HEK293 (cell line): ENCODE measurements at regions not wholly inside any gene's neighbourhood (a gene's known extent, or its start where the extent isn't known, plus 50 kb on each side); places are given as distances from the start of the nearest gene placed in this dataset.

Source experiments
- CTCF ChIA-PET: fragments of 350-600 bp; formaldehyde crosslinking; extraction: SDS; loops from one replicate; lab custom pipeline; 2021; ENCODE audit warnings: antibody characterized with exemption; lab: Yijun Ruan, JAX
- POLR2A ChIA-PET: fragments of 300-600 bp; formaldehyde crosslinking; extraction: SDS; loops from one replicate; lab custom pipeline; 2020; ENCODE audit warnings: antibody characterized with exemption, inconsistent platforms; lab: Yijun Ruan, JAX
- H3K27ac ChIP-seq: fragments of 200-500 bp; sonication (Bioruptor generic); 2 replicates; pipeline ENCODE4 v1.5.1; 2014; ENCODE audit warnings: low read depth, low read length, control low read depth, inconsistent platforms; ENCODE audit errors: extremely low read depth
- H3K36me3 ChIP-seq, 2 experiments: fragments of 200-500 bp in 1 of 2; sonication (Bioruptor generic) in 1 of 2; 1 replicate in 1 of 2; 2 replicates in 1 of 2; pipeline ENCODE4 v1.5.1; 2014 to 2017; ENCODE audit warnings: inconsistent platforms in 2 of 2, low read length in 2 of 2; ENCODE audit not compliant: control insufficient read depth in 2 of 2, insufficient read depth in 1 of 2
- H3K4me1 ChIP-seq: fragments of 200-500 bp; sonication (Bioruptor generic); 2 replicates; pipeline ENCODE4 v1.5.1; 2014; ENCODE audit warnings: mild to moderate bottlenecking, low read length, inconsistent platforms; ENCODE audit not compliant: control insufficient read depth, insufficient read depth
- H3K4me3 ChIP-seq: 2 replicates; pipeline ENCODE4 v1.5.1; 2011; ENCODE audit warnings: low read depth, mild to moderate bottlenecking, control low read depth, low read length, moderate library complexity
- H3K9me3 ChIP-seq: fragments of 200-500 bp; sonication (Bioruptor generic); 2 replicates; pipeline ENCODE4 v1.5.1; 2014; ENCODE audit warnings: low read depth, low read length, inconsistent platforms; ENCODE audit not compliant: control insufficient read depth, insufficient read depth
- CTCF ChIP-seq: fragments of 450-650 bp; formaldehyde crosslinking; IDR thresholded peaks from 2 replicates; pipeline ENCODE4 v1.5.1; 2016; ENCODE audit warnings: missing biosample characterization, missing genetic modification characterization
- IKZF3 ChIP-seq: fragments of 450-650 bp; IDR thresholded peaks from 2 replicates; pipeline ENCODE4 v1.5.0; 2018; ENCODE audit warnings: missing biosample characterization, mild to moderate bottlenecking, missing genetic modification characterization, moderate library complexity
- SALL2 ChIP-seq: fragments of 450-650 bp; formaldehyde crosslinking; IDR thresholded peaks from 2 replicates; pipeline ENCODE4 v1.5.0; 2017; ENCODE audit warnings: missing biosample characterization, mild to moderate bottlenecking, missing genetic modification characterization, borderline replicate concordance
- SCRT1 ChIP-seq: fragments of 450-650 bp; formaldehyde crosslinking; IDR thresholded peaks from 2 replicates; pipeline ENCODE4 v1.5.1; 2016; ENCODE audit warnings: missing biosample characterization, missing genetic modification characterization, borderline replicate concordance
- TCF7L2 ChIP-seq: IDR thresholded peaks from 2 replicates; pipeline ENCODE4 v1.6.1; 2011; ENCODE audit warnings: low read depth, mild to moderate bottlenecking, inconsistent platforms, low read length, moderate library complexity, borderline replicate concordance
- ZIC2 ChIP-seq: fragments of 450-650 bp; formaldehyde crosslinking; IDR thresholded peaks from 2 replicates; pipeline ENCODE4 v1.5.1; 2016; ENCODE audit warnings: missing biosample characterization, missing genetic modification characterization
- ZNF121 ChIP-seq: fragments of 450-650 bp; formaldehyde crosslinking; IDR thresholded peaks from 2 replicates; pipeline ENCODE4 v1.5.1; 2016; ENCODE audit warnings: missing biosample characterization, missing genetic modification characterization
- ZNF138 ChIP-seq: fragments of 450-650 bp; formaldehyde crosslinking; IDR thresholded peaks from 2 replicates; pipeline ENCODE4 v1.5.1; 2016; ENCODE audit warnings: missing biosample characterization, missing genetic modification characterization, borderline replicate concordance
- ZNF16 ChIP-seq: fragments of 450-650 bp; formaldehyde crosslinking; IDR thresholded peaks from 2 replicates; pipeline ENCODE4 v1.5.1; 2016; ENCODE audit warnings: low read depth, missing biosample characterization, missing genetic modification characterization
- ZNF23 ChIP-seq: fragments of 450-650 bp; formaldehyde crosslinking; IDR thresholded peaks from 2 replicates; pipeline ENCODE4 v1.5.1; 2016; ENCODE audit warnings: missing biosample characterization, missing genetic modification characterization, borderline replicate concordance
- ZNF26 ChIP-seq: fragments of 450-650 bp; formaldehyde crosslinking; IDR thresholded peaks from 2 replicates; pipeline ENCODE4 v1.5.1; 2016; ENCODE audit warnings: missing biosample characterization, missing genetic modification characterization
- ZNF274 ChIP-seq, 2 experiments: fragments of 200-500 bp in 1 of 2; fragments of 450-650 bp in 1 of 2; sonication (Bioruptor generic) in 1 of 2; formaldehyde crosslinking in 1 of 2; IDR thresholded peaks; 2 replicates each; pipeline versions ENCODE4 v1.5.1 to v1.6.1; 2014 to 2016; ENCODE audit warnings: borderline replicate concordance in 1 of 2, inconsistent platforms in 1 of 2, low read length in 1 of 2, missing biosample characterization in 1 of 2, missing genetic modification characterization in 1 of 2
- ZNF324 ChIP-seq: fragments of 450-650 bp; formaldehyde crosslinking; IDR thresholded peaks from 2 replicates; pipeline ENCODE4 v1.5.1; 2016; ENCODE audit warnings: missing biosample characterization, missing genetic modification characterization
- ZNF561 ChIP-seq: fragments of 450-650 bp; IDR thresholded peaks from 2 replicates; pipeline ENCODE4 v1.5.1; 2018; ENCODE audit warnings: missing biosample characterization, missing genetic modification characterization, borderline replicate concordance
- ZNF654 ChIP-seq: fragments of 450-650 bp; formaldehyde crosslinking; IDR thresholded peaks from 2 replicates; pipeline ENCODE4 v1.5.1; 2016; ENCODE audit warnings: low read depth, missing biosample characterization, missing genetic modification characterization
- ZNF792 ChIP-seq: fragments of 450-650 bp; formaldehyde crosslinking; IDR thresholded peaks from 2 replicates; pipeline ENCODE4 v1.5.1; 2016; ENCODE audit warnings: missing biosample characterization, missing genetic modification characterization
- ZSCAN23 ChIP-seq: fragments of 450-650 bp; formaldehyde crosslinking; IDR thresholded peaks from 2 replicates; pipeline ENCODE4 v1.5.1; 2016; ENCODE audit warnings: missing biosample characterization, missing genetic modification characterization
- TF ChIP-seq, protein P1 (sequence below): fragments of 450-650 bp; formaldehyde crosslinking; IDR thresholded peaks from 2 replicates; pipeline ENCODE4 v1.5.1; 2016; ENCODE audit warnings: missing biosample characterization, missing genetic modification characterization
- TF ChIP-seq, protein P2 (sequence below): fragments of 450-650 bp; formaldehyde crosslinking; IDR thresholded peaks from 2 replicates; pipeline ENCODE4 v1.5.1; 2016; ENCODE audit warnings: missing biosample characterization, missing genetic modification characterization, low read depth
- TF ChIP-seq, protein P3 (sequence below): fragments of 450-650 bp; formaldehyde crosslinking; IDR thresholded peaks from 2 replicates; pipeline ENCODE4 v1.5.1; 2016; ENCODE audit warnings: missing biosample characterization, missing genetic modification characterization
- TF ChIP-seq, protein P4 (sequence below): fragments of 450-650 bp; formaldehyde crosslinking; IDR thresholded peaks from 2 replicates; pipeline ENCODE4 v1.5.1; 2016; ENCODE audit warnings: missing biosample characterization, missing genetic modification characterization

DNA sequence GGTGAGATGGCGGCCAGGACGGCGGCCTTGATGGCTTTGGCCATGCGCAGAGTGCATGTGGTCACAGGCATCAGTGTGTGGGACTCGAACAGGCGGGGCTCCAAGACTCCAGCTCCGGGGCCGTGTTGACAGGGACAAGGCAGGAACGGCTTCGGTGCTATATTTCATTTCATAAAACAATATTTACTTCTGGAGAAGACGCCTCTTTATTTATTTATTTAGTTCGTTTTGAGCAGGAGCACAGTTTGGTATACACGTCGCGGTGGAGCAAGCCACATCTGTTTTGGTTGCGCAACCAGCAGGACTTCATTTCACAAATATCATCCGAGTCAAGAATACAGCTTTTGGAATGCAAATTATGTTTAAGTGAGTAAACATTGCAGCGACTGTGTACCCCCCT, 166.7 kb upstream of the TSHZ3 start (continued):
- TF ChIP-seq ZNF26 = no peak
- no peak for TF ChIP-seq ZNF561 (tag by site-specific recombination)
- TF ChIP-seq, protein P1, sequence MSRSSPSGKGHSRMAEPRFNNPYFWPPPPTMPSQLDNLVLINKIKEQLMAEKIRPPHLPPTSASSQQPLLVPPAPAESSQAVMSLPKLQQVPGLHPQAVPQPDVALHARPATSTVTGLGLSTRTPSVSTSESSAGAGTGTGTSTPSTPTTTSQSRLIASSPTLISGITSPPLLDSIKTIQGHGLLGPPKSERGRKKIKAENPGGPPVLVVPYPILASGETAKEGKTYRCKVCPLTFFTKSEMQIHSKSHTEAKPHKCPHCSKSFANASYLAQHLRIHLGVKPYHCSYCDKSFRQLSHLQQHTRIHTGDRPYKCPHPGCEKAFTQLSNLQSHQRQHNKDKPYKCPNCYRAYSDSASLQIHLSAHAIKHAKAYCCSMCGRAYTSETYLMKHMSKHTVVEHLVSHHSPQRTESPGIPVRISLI (tag by site-specific recombination) = no peak

DNA sequence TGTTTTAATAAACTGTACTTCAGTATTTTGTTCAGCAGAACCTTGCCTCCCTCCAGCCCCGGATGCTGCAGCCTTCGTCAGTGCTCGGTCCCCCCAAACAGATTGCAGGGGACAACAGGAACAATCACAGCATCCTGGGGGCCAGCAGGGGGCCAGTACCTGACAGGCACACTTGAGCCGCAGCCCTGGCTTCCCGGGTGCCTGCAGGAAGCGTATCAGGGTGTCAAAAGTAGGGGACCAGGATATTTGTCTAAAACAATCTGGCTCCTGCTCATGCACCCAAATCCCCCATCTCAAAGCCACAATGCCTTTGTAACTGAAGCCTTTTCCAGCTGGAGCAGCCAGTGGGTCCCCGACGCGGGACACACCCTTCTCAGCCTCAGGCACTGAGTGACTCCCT, 167.5 kb upstream of the TSHZ3 start:
- H3K9me3 ChIP-seq = peaks cover 11% of the 10 kb centered on the region
- TF ChIP-seq ZNF138 (tag by site-specific recombination) = no peak
- no peak for TF ChIP-seq ZNF23
- TF ChIP-seq ZNF16 (tag by site-specific recombination) = no peak
- TF ChIP-seq ZSCAN23 (tag by site-specific recombination) = no peak
- no peak for TF ChIP-seq SCRT1 (tag by site-specific recombination)
- TF ChIP-seq ZNF324 (tag by site-specific recombination) = no peak
- no peak for TF ChIP-seq ZNF121 (tag by site-specific recombination)
- no peak for TF ChIP-seq ZIC2 (tag by site-specific recombination)
- no peak for TF ChIP-seq SALL2
- TF ChIP-seq ZNF792 = no peak
- CTCF ChIA-PET = interaction anchor here (0.7 kb wide), 1 partner anchor 28 kb away, joined by 3 read pairs; no protein-coding TSS in a partner anchor
- POLR2A ChIA-PET = no interaction called here
- H3K4me3 ChIP-seq = no peak overlapping the region
- peaks cover 3% of the 10 kb centered on the region; the same call in 1 of the 2 replicates for H3K4me1 ChIP-seq
- H3K36me3 ChIP-seq = 0 out of 3 replicates have a peak, but pooled peaks cover 0 to 3% of the 10 kb centered on the region in 2 experiments
- no peak overlapping the region for H3K27ac ChIP-seq

GRCh38 chr19:31517224-31518180, 168.3 kb upstream of the TSHZ3 start:
- CTCF ChIA-PET = interaction anchor here (0.6 to 1.2 kb wide), 3 partner anchors 29 to 463 kb away, joined by 3 read pairs; no protein-coding TSS in a partner anchor
- H3K9me3 ChIP-seq = peaks cover 11% of the 10 kb centered on the region
- POLR2A ChIA-PET = no interaction called here
- no peak for TF ChIP-seq CTCF (tag by site-specific recombination)
- TF ChIP-seq TCF7L2 = no peak
- TF ChIP-seq, protein P2, sequence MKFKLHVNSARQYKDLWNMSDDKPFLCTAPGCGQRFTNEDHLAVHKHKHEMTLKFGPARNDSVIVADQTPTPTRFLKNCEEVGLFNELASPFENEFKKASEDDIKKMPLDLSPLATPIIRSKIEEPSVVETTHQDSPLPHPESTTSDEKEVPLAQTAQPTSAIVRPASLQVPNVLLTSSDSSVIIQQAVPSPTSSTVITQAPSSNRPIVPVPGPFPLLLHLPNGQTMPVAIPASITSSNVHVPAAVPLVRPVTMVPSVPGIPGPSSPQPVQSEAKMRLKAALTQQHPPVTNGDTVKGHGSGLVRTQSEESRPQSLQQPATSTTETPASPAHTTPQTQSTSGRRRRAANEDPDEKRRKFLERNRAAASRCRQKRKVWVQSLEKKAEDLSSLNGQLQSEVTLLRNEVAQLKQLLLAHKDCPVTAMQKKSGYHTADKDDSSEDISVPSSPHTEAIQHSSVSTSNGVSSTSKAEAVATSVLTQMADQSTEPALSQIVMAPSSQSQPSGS (tag by site-specific recombination) = no peak
- TF ChIP-seq, protein P3, sequence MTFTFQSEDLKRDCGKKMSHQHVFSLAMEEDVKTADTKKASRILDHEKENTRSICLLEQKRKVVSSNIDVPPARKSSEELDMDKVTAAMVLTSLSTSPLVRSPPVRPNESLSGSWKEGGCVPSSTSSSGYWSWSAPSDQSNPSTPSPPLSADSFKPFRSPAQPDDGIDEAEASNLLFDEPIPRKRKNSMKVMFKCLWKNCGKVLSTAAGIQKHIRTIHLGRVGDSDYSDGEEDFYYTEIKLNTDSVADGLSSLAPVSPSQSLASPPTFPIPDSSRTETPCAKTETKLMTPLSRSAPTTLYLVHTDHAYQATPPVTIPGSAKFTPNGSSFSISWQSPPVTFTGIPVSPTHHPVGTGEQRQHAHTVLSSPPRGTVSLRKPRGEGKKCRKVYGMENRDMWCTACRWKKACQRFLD (tag by site-specific recombination) = no peak
- no peak for TF ChIP-seq ZNF654
- TF ChIP-seq IKZF3 (tag by site-specific recombination) = no peak
- TF ChIP-seq, protein P4, sequence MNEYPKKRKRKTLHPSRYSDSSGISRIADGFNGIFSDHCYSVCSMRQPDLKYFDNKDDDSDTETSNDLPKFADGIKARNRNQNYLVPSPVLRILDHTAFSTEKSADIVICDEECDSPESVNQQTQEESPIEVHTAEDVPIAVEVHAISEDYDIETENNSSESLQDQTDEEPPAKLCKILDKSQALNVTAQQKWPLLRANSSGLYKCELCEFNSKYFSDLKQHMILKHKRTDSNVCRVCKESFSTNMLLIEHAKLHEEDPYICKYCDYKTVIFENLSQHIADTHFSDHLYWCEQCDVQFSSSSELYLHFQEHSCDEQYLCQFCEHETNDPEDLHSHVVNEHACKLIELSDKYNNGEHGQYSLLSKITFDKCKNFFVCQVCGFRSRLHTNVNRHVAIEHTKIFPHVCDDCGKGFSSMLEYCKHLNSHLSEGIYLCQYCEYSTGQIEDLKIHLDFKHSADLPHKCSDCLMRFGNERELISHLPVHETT = no peak
- TF ChIP-seq ZNF274 (IDR thresholded peaks at IDR 0.05; ENCODE audit: low read length) = no peak
- TF ChIP-seq ZNF274 (tag by site-specific recombination; IDR thresholded peaks at IDR 0.05; ENCODE audit: borderline replicate concordance) = no peak

More at GRCh38 chr19:31517224-31518180, 168.3 kb upstream of the TSHZ3 start:
- 0 out of 3 replicates have a peak, but pooled peaks cover 0 to 3% of the 10 kb centered on the region in 2 experiments for H3K36me3 ChIP-seq
- H3K4me1 ChIP-seq = peaks cover 3% of the 10 kb centered on the region; the same call in 1 of the 2 replicates
- no peak overlapping the region for H3K27ac ChIP-seq
- no peak overlapping the region for H3K4me3 ChIP-seq
